Muscle of arm (tissue), 1 donor: ENCODE measurements at regions not wholly inside any gene's neighbourhood (a gene's known extent, or its start where the extent isn't known, plus 50 kb on each side); places are given as distances from the start of the nearest gene placed in this dataset.
A peak's percentile ranks its signal among the peaks of the same experiment; 100 is the strongest.

Source experiments
- DNase-seq: peaks from one replicate; pipeline ENCODE4 v3.0.0-alpha.2; 2013

GRCh38 chr6:87806635-87807034, 104.6 kb upstream of the AKIRIN2 start:
- DNase-seq, result peak; percentile 65

DNA sequence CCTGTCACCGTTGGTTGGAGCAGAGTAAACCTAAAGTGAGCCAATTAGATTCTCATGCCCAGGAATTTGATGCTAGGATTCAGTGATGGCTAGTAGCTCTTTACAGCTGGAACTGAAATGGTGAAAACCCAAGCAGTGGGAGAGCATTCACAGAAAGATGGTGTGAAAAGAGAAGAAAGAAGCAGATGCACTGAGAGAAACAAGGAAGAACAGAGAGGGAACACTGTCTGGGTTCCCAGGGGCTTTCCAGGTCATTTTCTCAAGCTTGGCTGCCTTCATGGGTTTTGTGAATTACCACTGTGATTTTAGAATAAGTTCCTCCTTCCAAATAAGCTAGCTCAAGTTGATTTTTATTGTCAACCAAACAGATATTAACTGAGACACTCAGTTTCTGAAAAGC, 104.1 kb upstream of the AKIRIN2 start:
- no peak for DNase-seq

GRCh38 chr6:87803791-87804190, 101.8 kb upstream of the AKIRIN2 start:
- DNase-seq, result no peak

- no peak for DNase-seq
These were observed 97.6 kb upstream of the AKIRIN2 start for GRCh38 chr6:87799651-87800050.

DNA sequence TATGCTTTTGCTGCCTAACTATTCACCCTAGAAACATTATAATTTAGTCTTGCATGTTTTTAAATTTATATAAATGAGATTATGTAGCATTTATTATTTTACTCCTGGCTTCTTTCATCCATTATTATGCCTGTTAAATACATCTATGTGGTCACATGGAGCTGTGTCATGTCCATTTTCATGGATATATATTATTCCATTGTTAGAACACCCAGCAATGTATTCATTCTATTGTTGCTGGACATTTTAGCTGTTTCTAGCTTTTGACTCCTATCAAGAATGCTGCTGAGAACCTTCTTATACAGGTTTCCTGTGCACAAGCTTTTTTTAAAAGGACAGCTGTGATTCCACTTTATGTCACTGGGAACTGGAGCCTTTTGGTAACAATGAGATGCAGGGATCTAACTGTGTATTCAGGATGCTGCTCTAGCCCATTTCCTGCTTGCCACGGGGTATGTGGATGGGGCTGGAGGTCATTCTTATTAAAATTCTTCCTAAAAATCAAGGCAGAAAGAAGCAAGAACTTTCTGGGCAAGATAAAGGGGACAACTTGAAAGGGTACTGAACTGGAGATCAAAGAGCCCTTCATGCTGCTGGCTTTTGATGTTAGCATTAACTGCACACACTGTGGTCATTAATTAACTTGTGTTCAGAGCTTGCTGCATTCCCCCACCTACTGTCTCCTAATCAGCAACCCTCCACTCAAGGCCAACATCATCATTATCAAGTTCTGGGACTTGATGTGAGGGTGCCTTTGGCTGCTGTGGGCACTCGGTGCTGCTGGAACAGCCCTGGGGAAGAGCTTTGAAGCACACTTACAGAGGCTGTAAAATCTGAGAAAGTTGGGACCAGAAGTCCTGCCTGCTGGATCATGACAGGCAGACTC, 96.6 kb upstream of the AKIRIN2 start:
- DNase-seq, result no peak

- no peak for DNase-seq
These were observed 93.2 kb upstream of the AKIRIN2 start for GRCh38 chr6:87794922-87795885.

DNA sequence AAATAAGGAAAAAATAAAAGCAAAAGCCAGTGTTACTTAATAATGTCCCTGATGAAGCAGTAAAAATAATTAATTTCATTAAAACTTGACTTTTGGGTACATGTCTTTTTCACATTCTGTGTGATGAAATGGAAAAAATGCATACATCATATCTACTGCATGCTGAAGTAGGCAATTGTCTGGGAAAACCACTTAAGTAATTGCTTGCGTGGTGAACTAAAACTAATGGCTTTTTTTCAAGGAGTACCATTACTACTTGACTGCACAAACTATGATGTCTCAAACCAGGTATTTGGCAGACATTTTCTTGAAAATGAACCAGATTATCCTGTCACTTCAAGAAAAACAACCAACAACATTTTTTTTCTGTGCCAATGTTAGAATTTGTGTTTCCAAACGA, 91.3 kb upstream of the AKIRIN2 start:
- DNase-seq, result no peak

GRCh38 chr6:87791982-87792381, 89.9 kb upstream of the AKIRIN2 start:
- DNase-seq, result no peak

- DNase-seq, result no peak
These were observed 89.5 kb upstream of the AKIRIN2 start for GRCh38 chr6:87791485-87791884.

GRCh38 chr6:87791029-87791428, 89.0 kb upstream of the AKIRIN2 start:
- DNase-seq, result no peak

- no peak for DNase-seq
These were observed 87.9 kb upstream of the AKIRIN2 start for GRCh38 chr6:87789900-87790290.

- DNase-seq, result no peak
These were observed 87.3 kb upstream of the AKIRIN2 start for GRCh38 chr6:87789198-87789899.

DNA sequence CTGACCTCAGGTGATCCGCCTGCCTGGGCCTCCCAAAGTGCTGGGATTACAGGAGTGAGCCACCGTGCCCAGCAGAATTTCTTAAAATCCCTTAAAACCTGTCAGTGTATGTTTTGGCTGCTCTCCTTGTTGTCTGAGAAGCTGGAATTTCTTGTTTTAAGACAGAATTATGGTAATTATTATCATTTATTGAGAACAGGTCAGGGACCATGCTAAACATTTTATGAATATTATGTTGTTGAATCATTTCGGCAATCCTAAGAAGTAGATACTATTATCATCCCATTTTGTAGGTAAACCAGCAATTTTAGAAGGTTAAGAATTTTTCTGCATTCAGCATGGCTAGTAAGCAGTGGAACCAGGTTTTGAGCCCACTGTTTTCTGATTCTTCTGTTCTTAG, 86.1 kb upstream of the AKIRIN2 start:
- no peak for DNase-seq

DNA sequence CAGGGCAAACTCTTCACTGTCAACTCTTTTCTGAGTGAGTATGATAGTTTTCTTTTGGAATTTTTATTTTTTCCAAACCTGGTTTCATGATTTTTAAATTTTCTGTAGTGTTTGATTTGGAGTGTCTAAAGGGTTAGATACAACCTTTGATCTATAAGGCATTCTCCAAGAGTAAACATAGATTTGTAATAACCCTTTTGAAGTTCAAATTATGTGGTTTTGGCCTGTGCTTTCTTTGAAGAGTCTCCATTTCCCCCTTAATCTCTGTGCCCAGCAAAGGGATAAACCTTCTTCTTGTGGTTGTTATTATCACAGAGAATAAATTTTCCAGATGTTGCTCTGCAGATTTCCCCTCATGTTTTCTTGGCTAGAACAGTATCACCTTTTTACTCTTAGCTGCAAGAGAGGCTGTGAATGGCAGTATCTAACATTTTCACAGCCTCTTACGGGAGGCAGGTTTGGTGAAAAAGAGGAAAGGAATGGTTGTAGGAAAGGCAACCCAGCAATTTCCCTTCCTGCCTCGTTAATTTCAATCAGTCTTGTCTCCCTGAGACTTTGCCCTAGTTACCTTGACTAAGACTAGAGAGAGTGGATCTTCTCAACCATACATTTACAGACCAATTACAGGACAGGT, 83.3 kb upstream of the AKIRIN2 start:
- no peak for DNase-seq

DNA sequence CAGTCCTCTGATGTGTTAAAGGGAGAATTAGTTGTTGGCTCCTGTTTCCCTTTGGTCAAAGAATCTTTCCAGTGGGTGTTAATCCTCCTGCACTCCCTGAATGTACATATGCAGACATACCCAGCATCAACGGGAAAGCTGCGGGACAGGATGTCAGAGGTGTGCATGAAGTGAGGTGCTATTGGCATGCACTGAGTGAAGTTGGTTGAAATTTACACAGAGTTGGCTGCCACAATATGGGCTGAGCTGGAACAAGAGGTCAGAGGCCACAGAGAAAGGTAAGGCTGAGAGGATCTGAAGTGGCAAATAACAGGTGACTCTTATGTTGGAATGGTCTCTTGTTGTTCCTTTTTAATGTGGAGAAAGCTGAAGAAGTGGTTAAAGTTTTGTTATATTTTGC, 82.7 kb upstream of the AKIRIN2 start:
- DNase-seq, result no peak

DNA sequence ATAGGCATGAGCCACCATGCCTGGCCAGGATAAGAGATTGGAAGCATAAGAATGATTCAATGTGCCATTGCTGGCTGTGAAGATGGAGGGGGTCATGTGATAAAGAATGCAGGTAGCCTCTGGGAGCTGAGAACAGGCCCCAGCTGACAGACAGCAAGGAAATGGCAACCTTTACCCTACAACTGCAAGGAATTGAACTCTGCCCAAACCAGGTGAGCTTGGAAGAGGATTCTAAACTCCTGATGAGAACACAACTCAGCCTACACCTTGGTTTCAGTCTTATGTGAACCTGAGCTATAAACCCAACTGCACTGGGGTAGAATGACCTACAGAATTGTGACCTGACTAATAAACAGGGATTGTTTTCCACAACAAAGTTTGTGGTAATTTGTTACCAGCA, 82.0 kb upstream of the AKIRIN2 start:
- no peak for DNase-seq

- no peak for DNase-seq
These were observed 77.5 kb upstream of the AKIRIN2 start for GRCh38 chr6:87779542-87779941.

DNA sequence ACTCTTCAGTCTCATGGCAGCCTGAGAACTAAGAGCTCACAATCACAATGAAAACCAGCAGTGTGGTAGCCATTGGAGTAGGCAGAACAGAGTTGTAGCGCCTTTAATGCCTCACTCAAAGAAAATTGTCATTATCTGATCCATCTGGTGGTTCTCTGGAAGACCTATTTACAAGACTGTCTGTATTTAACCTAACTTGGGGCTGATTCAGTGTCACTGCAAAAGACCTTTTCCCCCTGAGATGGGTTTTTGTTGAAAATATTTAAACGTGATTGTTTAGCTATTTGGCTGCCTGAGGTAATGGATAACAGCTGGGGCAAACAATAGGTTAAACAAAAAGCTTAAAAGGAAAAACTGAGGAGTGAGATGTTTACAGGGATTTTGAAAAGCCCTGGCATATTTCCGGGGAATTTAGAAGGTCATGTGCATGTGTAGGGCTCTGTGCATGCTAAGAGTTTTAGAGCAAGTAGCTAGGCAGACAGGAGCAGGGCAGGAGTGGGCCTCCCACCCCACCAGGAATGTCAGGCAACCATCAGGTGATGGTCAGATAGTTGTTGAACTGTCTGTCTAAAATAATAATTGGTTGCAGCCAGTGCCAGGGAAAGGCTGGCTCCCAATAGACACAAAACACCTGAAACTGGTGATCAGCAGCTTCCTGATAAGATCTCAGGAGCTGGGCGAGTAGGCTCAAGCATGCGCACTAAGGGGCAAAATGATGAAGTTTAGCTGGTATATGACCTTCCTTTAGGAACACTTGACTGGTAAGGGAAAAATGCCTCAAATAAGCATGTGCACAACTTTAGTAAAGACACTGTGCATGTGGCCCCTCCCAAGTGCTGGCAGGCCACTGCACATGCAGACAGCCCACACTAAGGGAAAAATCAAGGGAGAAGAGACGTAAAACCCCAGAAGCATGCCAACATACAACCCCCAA, 70.8 kb upstream of the AKIRIN2 start:
- DNase-seq, result no peak

DNA sequence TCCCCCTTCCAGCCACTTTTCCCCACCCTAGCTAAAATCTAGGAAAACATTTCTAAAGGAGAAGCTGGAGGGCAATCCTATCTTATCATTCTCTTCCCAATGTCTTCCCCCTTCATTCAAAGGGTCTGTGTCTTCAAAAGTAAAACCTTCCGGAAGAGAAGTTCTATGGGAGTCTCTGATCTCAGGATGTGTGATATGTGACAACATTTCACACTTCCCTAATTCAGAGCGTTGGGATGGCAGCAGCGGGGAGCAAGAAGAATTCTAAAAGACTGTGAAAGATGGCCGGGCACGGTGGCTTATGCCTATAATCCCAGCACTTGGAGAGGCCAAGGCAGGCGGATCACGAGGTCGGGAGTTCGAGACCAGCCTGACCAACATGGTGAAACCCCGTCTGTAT, 65.4 kb upstream of the AKIRIN2 start:
- no peak for DNase-seq

DNA sequence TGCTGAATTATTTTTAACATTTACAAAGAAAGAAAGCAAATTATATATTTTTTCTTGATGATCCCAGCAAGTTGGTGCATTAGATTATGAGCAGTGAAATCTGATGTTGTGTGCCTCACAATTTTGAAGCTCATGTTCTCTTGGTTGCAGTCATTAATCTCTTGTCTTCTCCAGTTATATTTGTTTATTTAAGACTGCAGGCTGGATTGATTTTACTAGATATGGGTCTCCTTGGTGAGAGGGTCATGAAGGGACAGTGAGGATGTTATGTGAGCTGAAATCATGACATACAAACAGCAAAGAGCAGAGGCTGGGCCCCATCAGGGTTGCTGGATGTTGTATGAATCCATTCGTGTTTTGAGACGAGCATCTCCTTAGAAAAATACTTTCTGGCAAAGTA, 64.2 kb upstream of the AKIRIN2 start:
- no peak for DNase-seq

DNA sequence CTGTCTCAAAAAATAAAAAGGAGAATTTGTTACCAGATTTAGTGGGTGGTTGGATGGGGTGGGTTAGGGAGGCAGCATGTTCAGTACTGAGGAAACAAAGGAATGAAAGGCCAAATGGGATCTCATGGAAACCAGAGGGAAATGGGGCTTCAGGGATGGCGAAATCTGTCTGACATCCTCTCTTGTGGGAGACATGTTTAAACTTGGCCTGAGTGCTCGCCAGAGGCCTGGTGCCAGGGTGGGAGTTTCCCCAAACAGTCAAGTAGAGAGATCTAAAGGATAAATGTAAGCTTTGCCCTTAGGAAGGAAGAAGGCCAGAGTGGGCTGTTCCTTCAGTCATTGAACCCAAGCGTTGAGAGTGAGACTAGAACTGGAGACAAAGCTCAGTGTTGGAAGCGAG, 61.9 kb upstream of the AKIRIN2 start:
- DNase-seq, result no peak
